ENCODE measurements at regions not wholly inside any gene's neighbourhood (a gene's known extent, or its start where the extent isn't known, plus 50 kb on each side); places are given as distances from the start of the nearest gene placed in this dataset.

GRCh38 chr2:184530239-184530638 is 68.1 kb upstream of the ZNF804A start (continued):
- TF ChIP-seq, protein P1, sequence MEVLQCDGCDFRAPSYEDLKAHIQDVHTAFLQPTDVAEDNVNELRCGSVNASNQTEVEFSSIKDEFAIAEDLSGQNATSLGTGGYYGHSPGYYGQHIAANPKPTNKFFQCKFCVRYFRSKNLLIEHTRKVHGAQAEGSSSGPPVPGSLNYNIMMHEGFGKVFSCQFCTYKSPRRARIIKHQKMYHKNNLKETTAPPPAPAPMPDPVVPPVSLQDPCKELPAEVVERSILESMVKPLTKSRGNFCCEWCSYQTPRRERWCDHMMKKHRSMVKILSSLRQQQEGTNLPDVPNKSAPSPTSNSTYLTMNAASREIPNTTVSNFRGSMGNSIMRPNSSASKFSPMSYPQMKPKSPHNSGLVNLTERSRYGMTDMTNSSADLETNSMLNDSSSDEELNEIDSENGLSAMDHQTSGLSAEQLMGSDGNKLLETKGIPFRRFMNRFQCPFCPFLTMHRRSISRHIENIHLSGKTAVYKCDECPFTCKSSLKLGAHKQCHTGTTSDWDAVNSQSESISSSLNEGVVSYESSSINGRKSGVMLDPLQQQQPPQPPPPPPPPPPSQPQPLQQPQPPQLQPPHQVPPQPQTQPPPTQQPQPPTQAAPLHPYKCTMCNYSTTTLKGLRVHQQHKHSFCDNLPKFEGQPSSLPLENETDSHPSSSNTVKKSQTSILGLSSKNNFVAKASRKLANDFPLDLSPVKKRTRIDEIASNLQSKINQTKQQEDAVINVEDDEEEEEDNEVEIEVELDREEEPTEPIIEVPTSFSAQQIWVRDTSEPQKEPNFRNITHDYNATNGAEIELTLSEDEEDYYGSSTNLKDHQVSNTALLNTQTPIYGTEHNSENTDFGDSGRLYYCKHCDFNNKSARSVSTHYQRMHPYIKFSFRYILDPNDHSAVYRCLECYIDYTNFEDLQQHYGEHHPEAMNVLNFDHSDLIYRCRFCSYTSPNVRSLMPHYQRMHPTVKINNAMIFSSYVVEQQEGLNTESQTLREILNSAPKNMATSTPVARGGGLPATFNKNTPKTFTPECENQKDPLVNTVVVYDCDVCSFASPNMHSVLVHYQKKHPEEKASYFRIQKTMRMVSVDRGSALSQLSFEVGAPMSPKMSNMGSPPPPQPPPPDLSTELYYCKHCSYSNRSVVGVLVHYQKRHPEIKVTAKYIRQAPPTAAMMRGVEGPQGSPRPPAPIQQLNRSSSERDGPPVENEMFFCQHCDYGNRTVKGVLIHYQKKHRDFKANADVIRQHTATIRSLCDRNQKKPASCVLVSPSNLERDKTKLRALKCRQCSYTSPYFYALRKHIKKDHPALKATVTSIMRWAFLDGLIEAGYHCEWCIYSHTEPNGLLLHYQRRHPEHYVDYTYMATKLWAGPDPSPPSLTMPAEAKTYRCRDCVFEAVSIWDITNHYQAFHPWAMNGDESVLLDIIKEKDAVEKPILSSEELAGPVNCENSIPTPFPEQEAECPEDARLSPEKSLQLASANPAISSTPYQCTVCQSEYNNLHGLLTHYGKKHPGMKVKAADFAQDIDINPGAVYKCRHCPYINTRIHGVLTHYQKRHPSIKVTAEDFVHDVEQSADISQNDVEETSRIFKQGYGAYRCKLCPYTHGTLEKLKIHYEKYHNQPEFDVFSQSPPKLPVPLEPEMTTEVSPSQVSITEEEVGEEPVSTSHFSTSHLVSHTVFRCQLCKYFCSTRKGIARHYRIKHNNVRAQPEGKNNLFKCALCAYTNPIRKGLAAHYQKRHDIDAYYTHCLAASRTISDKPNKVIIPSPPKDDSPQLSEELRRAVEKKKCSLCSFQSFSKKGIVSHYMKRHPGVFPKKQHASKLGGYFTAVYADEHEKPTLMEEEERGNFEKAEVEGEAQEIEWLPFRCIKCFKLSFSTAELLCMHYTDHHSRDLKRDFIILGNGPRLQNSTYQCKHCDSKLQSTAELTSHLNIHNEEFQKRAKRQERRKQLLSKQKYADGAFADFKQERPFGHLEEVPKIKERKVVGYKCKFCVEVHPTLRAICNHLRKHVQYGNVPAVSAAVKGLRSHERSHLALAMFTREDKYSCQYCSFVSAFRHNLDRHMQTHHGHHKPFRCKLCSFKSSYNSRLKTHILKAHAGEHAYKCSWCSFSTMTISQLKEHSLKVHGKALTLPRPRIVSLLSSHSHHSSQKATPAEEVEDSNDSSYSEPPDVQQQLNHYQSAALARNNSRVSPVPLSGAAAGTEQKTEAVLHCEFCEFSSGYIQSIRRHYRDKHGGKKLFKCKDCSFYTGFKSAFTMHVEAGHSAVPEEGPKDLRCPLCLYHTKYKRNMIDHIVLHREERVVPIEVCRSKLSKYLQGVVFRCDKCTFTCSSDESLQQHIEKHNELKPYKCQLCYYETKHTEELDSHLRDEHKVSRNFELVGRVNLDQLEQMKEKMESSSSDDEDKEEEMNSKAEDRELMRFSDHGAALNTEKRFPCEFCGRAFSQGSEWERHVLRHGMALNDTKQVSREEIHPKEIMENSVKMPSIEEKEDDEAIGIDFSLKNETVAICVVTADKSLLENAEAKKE (CRISPR knock-in tag; IDR thresholded peaks at IDR 0.05) = no peak
- TF ChIP-seq NANOG (IDR thresholded peaks at IDR 0.05; ENCODE audit: borderline replicate concordance) = no peak
- no peak for TF ChIP-seq POLR2AphosphoS5 (IDR thresholded peaks at IDR 0.05; ENCODE audit: low read depth)
- TF ChIP-seq ZNF114 (CRISPR knock-in tag; IDR thresholded peaks at IDR 0.05) = no peak
- TF ChIP-seq JUNB (IDR thresholded peaks at IDR 0.05; ENCODE audit: unreplicated experiment) = no peak

- no peak for DNase-seq (ENCODE audit: low spot score)
- Histone ChIP-seq H3K4me1 (ENCODE audit: insufficient read depth) (no peaks in the 10 kb centered on the region), H3K27ac (ENCODE audit: low read depth) (no peak overlapping the region), H3K27me3 (ENCODE audit: insufficient read depth) (no peaks in the 10 kb centered on the region), H3K9me2 (ENCODE audit: insufficient read depth) (no peaks in the 10 kb centered on the region), H2AFZ (no peak overlapping the region), H3K4me3 (no peak overlapping the region), H3K4me2 (no peak overlapping the region), H3F3A (replicated peaks; ENCODE audit: low read depth) (no peaks in the 10 kb centered on the region), H3K79me2 (replicated peaks; ENCODE audit: insufficient read depth) (no peaks in the 10 kb centered on the region), H3K36me3 (ENCODE audit: insufficient read depth) (no peaks in the 10 kb centered on the region; the same call in 1 of the 2 replicates), H4K20me1 (replicated peaks; ENCODE audit: insufficient read depth) (no peaks in the 10 kb centered on the region)
- TF ChIP-seq, protein P2, sequence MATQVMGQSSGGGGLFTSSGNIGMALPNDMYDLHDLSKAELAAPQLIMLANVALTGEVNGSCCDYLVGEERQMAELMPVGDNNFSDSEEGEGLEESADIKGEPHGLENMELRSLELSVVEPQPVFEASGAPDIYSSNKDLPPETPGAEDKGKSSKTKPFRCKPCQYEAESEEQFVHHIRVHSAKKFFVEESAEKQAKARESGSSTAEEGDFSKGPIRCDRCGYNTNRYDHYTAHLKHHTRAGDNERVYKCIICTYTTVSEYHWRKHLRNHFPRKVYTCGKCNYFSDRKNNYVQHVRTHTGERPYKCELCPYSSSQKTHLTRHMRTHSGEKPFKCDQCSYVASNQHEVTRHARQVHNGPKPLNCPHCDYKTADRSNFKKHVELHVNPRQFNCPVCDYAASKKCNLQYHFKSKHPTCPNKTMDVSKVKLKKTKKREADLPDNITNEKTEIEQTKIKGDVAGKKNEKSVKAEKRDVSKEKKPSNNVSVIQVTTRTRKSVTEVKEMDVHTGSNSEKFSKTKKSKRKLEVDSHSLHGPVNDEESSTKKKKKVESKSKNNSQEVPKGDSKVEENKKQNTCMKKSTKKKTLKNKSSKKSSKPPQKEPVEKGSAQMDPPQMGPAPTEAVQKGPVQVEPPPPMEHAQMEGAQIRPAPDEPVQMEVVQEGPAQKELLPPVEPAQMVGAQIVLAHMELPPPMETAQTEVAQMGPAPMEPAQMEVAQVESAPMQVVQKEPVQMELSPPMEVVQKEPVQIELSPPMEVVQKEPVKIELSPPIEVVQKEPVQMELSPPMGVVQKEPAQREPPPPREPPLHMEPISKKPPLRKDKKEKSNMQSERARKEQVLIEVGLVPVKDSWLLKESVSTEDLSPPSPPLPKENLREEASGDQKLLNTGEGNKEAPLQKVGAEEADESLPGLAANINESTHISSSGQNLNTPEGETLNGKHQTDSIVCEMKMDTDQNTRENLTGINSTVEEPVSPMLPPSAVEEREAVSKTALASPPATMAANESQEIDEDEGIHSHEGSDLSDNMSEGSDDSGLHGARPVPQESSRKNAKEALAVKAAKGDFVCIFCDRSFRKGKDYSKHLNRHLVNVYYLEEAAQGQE (IDR thresholded peaks at IDR 0.05; ENCODE audit: unreplicated experiment) = no peak
- TF ChIP-seq ZNF331 (CRISPR knock-in tag; IDR thresholded peaks at IDR 0.05; ENCODE audit: low read depth) = no peak
- no peaks in the 10 kb centered on the region for H3K4me1 Mint-ChIP-seq
- peaks cover 37% of the 10 kb centered on the region for H3K9me3 Mint-ChIP-seq
- peaks cover 2% of the 10 kb centered on the region for H3K27me3 Mint-ChIP-seq (ENCODE audit: insufficient read depth, low read depth, poor library complexity)
- ATAC-seq = no peak
- H3K4me3 Mint-ChIP-seq = no peak overlapping the region
- H3K36me3 Mint-ChIP-seq (ENCODE audit: low read depth) = peaks cover 24% of the 10 kb centered on the region; the same call in 2 of the 3 replicates
- H3K27ac Mint-ChIP-seq = no peak overlapping the region
Measured at GRCh38 chr2:184530959-184531358, 67.4 kb upstream of the ZNF804A start.

All from GM23338 (cell line).